ENCODE measurements at regions not wholly inside any gene's neighbourhood (a gene's known extent, or its start where the extent isn't known, plus 50 kb on each side); places are given as distances from the start of the nearest gene placed in this dataset.

GRCh38 chr12:125360540-125360939 is 295.3 kb downstream of the AACS start:
- DNase-seq (ENCODE audit: low read depth in 2 of 2): no peak

GRCh38 chr12:125371033-125371432 is 305.8 kb downstream of the AACS start:
- DNase-seq (ENCODE audit: low read depth in 2 of 2): no peak

GRCh38 chr12:125372085-125372484 is 306.9 kb downstream of the AACS start:
- DNase-seq (ENCODE audit: low read depth in 2 of 2): no peak

- DNase-seq (ENCODE audit: low read depth in 2 of 2): no peak
Observed at GRCh38 chr12:125373375-125373774, 308.1 kb downstream of the AACS start.

GRCh38 chr12:125376422-125376821 is 311.2 kb downstream of the AACS start:
- DNase-seq (ENCODE audit: low read depth in 2 of 2): no peak

- DNase-seq (ENCODE audit: low read depth in 2 of 2): no peak
Observed at GRCh38 chr12:125377093-125377492, 311.9 kb downstream of the AACS start.

- DNase-seq (ENCODE audit: low read depth in 2 of 2): no peak
Observed at GRCh38 chr12:125381373-125381772, 316.1 kb downstream of the AACS start.

- no peak for DNase-seq (ENCODE audit: low read depth in 2 of 2)
Observed at GRCh38 chr12:125382926-125383325, 317.7 kb downstream of the AACS start.

- DNase-seq (ENCODE audit: low read depth in 2 of 2): no peak
Observed at GRCh38 chr12:125386652-125387051, 321.4 kb downstream of the AACS start.

GRCh38 chr12:125387206-125387605 is 322.0 kb downstream of the AACS start:
- DNase-seq (ENCODE audit: low read depth in 2 of 2): no peak

- no peak for DNase-seq (ENCODE audit: low read depth in 2 of 2)
Observed at GRCh38 chr12:125389061-125389697, 323.9 kb downstream of the AACS start.

GRCh38 chr12:125393569-125393968 is 328.3 kb downstream of the AACS start:
- no peak for DNase-seq (ENCODE audit: low read depth in 2 of 2)

- no peak for DNase-seq (ENCODE audit: low read depth in 2 of 2)
Observed at GRCh38 chr12:125395583-125396215, 330.5 kb downstream of the AACS start.

GRCh38 chr12:125399489-125399888 is 334.3 kb downstream of the AACS start:
- DNase-seq (ENCODE audit: low read depth in 2 of 2): no peak

GRCh38 chr12:125402874-125403789 is 337.9 kb downstream of the AACS start:
- no peak for DNase-seq (ENCODE audit: low read depth in 2 of 2)

GRCh38 chr12:125403843-125404242 is 338.6 kb downstream of the AACS start:
- DNase-seq (ENCODE audit: low read depth in 2 of 2): no peak

GRCh38 chr12:125406131-125406530 is 340.9 kb downstream of the AACS start:
- no peak for DNase-seq (ENCODE audit: low read depth in 2 of 2)

GRCh38 chr12:125408718-125409117 is 343.5 kb downstream of the AACS start:
- DNase-seq (ENCODE audit: low read depth in 2 of 2): no peak

- DNase-seq (ENCODE audit: low read depth in 2 of 2): no peak
Observed at GRCh38 chr12:125412506-125412905, 347.3 kb downstream of the AACS start.

GRCh38 chr12:125417446-125417845 is 352.2 kb downstream of the AACS start:
- DNase-seq (ENCODE audit: low read depth in 2 of 2): no peak

GRCh38 chr12:125418902-125419564 is 353.8 kb downstream of the AACS start:
- DNase-seq (ENCODE audit: low read depth in 2 of 2): no peak

- no peak for DNase-seq (ENCODE audit: low read depth in 2 of 2)
Observed at GRCh38 chr12:125424909-125425308, 359.7 kb downstream of the AACS start.
